Superior temporal gyrus (tissue), 1 donor: ENCODE measurements at regions not wholly inside any gene's neighbourhood (a gene's known extent, or its start where the extent isn't known, plus 50 kb on each side); places are given as distances from the start of the nearest gene placed in this dataset.

Experiments used
- DNase-seq: peaks from one replicate; pipeline ENCODE4 v3.0.0-alpha.2; 2016; ENCODE audit errors: extremely low spot score

GRCh38 chr4:13930155-13930554, 302.6 kb upstream of the BOD1L1 start:
- DNase-seq: no peak

GRCh38 chr4:13933191-13933590, 305.7 kb upstream of the BOD1L1 start:
- no peak for DNase-seq

GRCh38 chr4:13938299-13938698, 310.8 kb upstream of the BOD1L1 start:
- no peak for DNase-seq

DNA sequence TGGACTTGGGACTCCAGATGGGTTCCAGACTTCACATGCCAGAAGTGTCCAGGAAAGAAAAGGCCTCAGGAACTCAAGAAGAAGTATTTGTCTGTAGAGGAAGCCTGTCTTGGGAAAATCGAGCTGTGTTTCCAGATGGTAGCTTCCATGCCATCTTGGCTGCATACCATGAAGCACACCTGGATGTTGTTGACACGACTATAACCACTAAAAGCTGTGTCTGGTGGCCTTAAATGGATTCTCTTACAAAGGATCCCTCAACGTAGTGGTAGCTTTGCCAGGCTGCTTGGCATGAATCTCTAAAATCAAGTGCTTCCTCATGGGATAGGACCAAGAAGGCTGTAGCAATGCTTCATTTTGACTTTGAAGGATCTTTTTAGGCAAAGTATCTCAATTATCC, 313.4 kb upstream of the BOD1L1 start:
- DNase-seq: no peak

DNA sequence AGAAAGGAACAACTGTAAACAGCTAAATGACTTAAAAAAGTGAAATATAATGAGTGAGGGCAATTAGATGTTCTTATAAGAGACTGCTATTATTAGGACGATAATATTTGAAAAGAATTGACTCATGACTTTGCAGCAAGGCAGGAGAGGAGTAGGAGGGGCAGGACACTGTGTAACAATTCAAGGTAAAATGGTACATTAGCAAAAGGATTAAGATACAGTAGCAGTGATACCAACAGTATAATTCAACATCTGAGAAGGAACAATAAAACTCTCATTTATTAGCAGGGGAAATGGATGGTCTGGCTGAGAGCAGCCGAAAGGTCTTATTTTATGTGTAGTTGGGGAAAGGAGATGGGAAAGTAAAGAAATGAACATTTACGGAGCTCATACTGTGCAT, 315.5 kb upstream of the BOD1L1 start:
- DNase-seq: no peak

DNA sequence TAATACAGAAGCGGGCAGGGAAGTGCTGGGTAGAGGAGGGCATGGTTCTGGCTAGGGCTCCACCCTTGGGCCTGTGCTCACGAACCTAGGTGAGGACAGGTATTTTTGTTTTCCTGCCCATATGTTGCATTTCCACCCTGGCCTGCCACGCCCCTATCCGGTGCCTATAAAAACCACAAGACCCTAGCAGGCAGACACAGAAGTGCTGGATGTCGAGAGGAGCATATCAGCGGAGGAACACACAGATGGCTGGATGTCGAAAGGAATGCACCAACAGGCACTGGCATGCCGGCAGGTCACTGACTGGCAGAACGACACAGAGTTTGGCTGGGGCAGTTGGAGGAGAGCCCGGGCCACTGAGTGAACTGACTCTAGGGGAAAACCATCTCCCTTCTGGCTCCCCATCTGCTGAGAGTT, 316.6 kb upstream of the BOD1L1 start:
- DNase-seq: no peak

DNA sequence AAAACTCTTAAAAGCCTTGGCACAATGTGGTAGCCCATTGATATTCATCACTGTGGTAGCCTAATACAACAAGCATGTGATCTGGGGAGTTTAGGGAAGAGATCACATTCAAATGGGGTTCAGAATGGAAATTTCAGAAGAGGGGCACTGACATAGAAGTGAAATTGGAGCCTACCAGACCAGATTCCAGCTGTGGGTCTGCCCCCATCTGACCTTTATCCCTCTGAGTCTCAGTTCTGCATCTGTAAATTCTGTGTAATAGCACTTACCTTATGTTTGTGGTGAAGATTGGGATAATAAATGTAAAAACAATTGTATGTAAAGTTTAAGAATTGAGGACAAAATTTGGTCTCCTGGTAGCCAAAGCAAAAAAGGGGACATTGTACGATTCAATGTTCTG, 320.4 kb upstream of the BOD1L1 start:
- DNase-seq: no peak

DNA sequence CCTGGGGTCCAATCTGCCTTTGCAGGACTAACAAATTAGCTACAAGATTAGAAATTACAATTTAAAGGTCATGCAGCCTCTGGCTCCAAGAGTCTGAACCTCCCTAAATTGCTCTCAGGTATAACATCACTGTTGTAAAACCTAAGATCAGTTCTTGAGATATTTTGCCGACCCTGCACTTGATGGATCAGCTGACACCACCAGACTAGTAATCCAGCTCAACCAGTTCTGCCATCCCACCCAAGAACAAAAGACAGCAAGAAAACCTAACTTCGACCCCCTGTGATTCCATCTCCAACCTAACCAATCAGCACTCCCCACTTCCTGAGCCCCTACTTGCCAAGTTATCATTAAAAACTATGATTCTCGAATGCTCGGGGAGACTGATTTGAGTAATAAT, 323.0 kb upstream of the BOD1L1 start:
- DNase-seq: no peak

DNA sequence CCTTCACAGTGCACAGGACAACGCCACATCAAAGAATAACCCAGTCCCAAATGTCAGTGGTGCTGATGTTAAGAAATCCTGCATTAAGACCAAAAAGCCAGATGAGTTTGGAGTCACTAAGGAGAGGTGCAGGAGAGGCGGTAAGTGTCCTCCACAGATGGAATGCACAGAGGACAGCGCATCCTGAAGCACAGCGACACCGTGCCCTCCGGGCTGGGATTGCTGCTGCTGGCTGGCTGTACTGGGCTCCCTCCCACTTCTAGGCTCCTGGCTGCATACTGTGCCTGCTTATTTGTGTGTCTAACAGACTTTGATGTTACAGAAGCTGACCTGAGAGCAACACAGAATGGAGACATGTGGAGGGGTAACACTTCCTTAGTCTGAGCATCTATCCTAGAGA, 325.6 kb upstream of the BOD1L1 start:
- DNase-seq: no peak

DNA sequence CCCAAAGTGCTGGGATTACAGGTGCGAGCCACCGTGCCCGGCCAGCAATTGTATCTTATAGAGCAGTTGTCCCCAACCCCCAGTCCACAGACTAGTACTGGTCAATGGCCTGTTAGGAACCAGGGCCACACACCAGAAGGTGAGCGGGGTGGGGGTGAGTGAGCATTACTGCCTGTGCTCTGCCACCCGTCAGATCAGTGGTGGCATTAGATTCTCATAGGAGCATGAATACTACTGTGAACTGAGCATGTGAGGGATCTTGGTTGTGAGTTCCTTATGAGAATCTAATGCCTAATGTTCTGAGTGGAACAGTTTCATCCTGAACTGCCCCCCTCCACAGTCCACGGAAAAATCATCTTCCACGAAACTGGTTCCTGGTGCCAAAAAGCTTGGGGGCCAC, 328.0 kb upstream of the BOD1L1 start:
- no peak for DNase-seq

GRCh38 chr4:13956947-13957346, 329.4 kb upstream of the BOD1L1 start:
- no peak for DNase-seq

- DNase-seq: no peak
These were observed 330.3 kb upstream of the BOD1L1 start for GRCh38 chr4:13957871-13958270.

- DNase-seq: no peak
These were observed 336.1 kb upstream of the BOD1L1 start for GRCh38 chr4:13963601-13964000.

GRCh38 chr4:13966231-13967195, 339.0 kb upstream of the BOD1L1 start:
- DNase-seq: no peak

GRCh38 chr4:13968723-13969122, 341.2 kb upstream of the BOD1L1 start:
- no peak for DNase-seq

- DNase-seq: no peak
These were observed 342.8 kb upstream of the BOD1L1 start for GRCh38 chr4:13970349-13970748.

DNA sequence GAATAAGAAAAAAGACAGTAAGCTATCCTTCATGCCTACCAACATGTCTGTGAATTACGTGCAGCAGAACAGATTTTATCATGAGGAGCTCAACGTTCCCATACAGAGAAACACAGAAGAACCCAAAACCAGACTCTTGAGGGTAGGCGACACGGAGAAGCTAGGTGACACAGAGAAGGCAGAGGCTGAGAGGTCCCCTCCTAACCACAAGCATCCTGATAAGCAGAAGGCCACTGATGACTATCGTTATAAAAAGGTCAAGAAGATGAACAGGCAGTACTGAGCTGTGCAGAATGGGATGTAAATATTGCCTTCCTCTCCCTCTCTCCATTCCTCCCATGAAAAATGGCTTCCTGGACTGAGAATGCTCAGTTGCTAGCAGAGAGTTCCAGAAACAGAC, 350.2 kb upstream of the BOD1L1 start:
- no peak for DNase-seq

GRCh38 chr4:13980317-13981310, 353.1 kb upstream of the BOD1L1 start:
- no peak for DNase-seq

DNA sequence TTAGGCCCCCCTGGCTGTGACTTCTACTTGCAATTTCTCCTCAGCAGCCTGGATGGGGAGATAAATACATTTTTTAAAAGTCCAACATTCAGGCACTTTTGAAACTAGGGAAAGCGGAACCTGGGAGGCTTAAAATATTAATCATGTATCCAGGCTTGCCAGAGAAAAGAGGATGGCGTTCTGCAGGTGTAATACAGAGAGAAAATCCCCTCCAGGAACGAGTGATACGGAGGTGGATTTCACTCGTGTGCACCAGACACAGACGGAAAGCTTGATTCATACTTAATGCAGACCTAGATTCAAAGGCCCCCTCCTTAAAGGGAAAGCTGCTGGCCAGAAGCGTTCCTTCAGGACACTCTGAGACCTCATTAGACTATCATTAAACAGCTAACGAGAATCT, 354.0 kb upstream of the BOD1L1 start:
- no peak for DNase-seq

- no peak for DNase-seq
These were observed 354.5 kb upstream of the BOD1L1 start for GRCh38 chr4:13982010-13982409.

DNA sequence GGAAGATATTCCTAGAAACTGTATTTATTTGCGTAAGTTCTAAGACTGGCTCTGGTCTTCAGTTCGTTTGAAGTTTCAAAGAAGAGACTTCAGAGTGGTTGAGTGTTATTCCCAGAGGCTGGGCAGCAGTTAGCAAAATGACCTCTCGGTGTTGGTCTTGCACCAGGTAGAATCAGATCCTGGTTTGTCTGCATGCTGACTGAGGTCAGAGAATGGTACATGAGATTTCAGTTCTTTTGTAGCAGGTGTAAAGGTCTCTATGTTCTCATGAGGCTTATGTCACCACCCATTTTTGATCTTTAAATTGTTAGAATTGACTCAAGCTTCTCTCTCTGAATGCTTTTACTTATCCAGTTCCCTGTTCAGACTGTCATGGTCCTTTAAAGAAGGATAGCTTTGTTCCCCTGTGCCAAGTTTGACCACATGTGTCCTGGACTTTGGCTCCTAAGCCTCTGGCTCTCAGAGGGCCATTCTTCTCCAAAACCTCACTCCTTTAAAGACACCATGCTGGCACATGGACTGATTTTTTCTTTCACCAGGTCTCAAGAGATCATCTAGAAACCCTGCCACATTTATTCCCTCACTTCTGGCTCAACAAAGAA, 355.8 kb upstream of the BOD1L1 start:
- no peak for DNase-seq
